NCI-H2171 (cell line): ENCODE measurements at regions not wholly inside any gene's neighbourhood (a gene's known extent, or its start where the extent isn't known, plus 50 kb on each side); places are given as distances from the start of the nearest gene placed in this dataset.

ENCODE experiments used
- DNase-seq: peaks from one replicate; lab custom pipeline; 2025; lab: John Stamatoyannopoulos, UW

DNA sequence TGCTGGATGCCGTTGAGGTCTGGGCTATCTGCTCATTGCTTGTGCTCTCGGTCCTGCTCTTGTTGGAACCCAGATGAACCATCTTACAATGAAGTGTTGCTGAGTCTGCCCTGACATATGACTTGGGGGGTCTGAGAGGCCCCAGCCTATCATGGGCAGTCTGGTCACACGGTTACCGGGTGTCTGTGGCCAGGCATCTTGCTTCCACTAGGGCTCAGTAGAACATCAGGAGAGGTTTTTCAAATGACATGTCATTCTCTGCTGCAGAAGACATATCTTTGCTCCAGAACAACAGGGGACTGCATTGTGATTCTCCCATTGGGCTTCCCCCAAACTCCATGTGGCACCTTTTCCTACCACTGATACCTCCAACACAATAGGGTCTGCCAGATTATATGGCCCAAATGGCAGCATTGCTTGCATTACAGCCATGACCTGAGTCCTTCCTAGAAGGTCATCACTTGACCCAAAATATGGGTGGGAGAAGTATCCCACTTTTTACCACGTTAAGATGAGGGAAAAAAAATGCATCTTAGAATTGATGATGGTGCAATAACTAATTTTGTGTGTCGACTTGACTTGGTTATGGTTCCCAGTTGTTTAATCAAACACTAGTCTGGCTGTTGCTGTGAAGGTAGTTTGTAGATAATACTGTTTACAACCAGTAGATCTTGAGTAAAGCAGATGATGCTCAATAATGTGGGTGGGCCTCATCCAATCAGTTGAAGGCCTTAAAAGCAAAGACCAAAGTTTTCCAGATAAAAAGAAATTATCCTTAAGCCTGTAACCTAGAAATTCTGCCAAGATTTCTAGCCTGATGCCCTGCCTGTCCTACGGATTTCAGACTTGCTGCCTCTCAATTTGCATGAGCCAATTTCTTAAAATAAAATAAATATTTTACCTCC, 241.0 kb downstream of the QKI start:
- DNase-seq: no peak

DNA sequence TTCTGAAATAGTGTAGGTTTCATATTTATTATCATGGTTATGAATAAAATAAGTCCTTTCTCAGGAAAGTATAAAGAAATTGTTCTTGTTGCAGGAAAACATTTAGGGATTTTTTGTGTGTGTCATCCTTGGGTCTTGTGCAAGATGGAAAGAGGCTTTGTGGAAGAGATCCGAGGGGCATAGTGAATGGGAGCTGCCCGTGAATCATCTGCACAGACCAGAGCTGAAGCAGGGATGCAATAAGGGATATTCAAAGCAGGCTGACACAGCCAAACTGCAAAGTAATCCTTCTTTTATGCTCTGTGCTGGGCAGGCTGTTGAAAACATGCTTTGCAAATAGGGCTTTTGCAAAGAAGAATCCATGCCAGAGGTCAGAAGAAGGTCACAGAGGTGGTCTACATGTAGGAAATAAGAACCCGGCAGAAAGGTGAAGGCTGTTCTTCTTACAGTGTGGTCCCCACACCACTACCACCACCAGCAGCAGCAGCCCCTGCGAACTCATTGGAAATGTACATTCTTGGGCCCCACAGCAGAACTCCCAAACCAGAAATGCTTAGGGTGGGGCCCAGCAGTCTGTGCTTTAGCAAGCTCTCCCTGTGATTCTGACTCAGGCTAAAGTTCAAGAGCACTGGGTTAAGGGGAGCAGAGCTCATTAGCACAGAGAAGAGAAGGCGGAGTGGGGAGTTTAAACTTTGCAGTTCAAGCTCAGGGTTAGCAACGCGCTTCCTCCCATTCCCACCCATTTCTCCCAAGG, 237.6 kb downstream of the QKI start:
- no peak for DNase-seq

DNA sequence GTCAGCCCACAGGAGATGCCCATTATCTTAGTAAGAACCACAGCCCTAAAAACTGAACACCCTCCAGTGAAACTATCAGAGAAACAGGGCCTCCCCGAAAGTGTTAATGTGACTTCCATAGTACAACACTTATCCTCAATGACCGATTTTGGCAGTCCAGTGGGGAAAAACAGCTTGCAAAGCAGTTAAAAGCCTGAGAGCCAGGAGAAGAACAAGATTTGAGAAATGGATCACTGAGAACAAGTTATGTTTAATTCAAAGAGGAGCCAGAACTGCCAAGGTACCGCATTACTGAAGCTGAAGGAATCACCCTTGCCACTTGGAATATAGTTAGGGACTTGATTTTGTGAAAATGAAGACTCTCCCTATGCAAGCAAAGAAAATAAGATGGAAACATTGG, 236.9 kb downstream of the QKI start:
- DNase-seq: no peak

- DNase-seq: no peak
Measured at GRCh38 chr6:163648868-163649267, 234.3 kb downstream of the QKI start.

- no peak for DNase-seq
Measured at GRCh38 chr6:163647624-163648023, 233.1 kb downstream of the QKI start.

- no peak for DNase-seq
Measured at GRCh38 chr6:163646866-163647265, 232.3 kb downstream of the QKI start.

DNA sequence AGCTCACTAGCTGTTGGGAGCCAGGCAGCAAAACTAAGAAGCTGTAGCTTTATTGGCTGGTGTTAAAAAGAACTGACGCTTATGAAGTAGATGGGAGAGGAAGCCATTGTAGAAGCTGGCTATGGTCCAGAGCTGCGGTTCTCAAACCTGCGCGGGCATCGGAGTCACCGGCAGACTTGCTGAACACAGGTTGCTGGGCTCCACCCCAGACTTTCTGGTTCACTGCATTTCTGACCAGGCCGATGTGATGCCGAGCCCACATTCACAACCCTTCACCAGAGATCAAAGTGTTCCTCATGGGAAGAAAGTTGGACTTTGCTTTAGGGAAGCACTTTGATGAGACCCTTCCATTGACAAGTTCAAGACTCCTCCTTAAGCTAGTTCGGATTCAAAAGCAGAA, 231.6 kb downstream of the QKI start:
- DNase-seq: no peak

DNA sequence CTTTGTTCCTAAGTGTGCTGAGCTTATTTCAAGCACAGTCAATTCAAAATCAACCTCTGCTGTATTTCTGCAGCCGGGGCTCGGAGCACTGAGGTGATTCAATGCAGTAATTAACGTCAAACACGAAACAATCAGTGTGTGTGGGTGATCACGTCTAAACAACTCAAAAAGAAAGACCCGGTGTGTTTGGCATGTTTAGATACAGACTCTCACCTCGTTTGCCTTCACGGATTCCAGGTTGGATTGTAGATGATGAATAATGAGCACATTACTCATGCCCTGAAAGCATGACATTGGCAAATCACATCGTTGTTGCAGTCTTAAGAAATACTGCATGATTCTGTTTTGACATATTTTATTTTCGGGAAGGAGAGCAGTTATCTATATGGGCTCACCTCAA, 231.0 kb downstream of the QKI start:
- DNase-seq: no peak

GRCh38 chr6:163643866-163644265, 229.3 kb downstream of the QKI start:
- DNase-seq: no peak

DNA sequence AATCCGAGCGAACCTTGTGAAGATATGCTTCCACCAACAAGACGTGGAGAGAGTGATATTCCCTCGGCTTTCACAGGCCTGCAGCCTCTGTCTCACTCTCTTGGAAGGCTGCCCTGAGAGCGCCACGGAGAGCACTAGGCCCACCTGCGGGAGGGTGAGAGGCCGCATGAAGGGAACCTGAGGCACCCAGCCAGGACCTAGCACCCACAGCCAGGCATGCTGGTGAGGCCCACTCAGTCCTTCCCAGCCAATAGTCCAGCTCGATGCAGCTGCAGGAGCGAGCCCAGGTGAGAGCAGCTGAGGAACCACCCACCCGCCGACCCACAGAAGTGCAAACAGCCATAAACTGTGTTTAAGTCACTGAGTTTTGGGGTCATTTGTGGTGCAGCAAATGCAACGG, 227.2 kb downstream of the QKI start:
- DNase-seq: no peak

GRCh38 chr6:163640641-163641040, 226.1 kb downstream of the QKI start:
- DNase-seq: no peak

- DNase-seq: no peak
Measured at GRCh38 chr6:163637524-163637923, 223.0 kb downstream of the QKI start.

- DNase-seq: no peak
Measured at GRCh38 chr6:163635731-163636364, 221.3 kb downstream of the QKI start.

DNA sequence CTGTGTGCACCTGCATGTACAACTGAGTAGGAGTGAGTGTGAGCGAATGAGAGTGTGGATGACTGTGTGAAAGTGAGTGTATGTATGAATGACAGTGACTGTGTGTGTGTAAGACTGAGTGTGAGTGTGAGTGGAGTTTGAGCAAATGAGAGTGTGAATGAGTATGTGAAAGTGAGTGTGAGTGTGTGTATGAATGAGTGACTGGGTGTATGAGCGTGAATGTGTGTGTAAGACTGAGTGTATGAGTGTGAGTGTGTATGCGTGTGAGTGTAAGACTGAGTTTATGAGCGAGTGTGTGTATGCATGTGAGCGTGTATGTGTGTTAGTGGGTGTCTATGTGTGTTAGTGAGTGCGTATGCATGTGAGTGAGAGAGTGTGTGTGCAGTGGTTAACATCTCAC, 220.8 kb downstream of the QKI start:
- no peak for DNase-seq

GRCh38 chr6:163634211-163635171, 220.0 kb downstream of the QKI start:
- DNase-seq: no peak

DNA sequence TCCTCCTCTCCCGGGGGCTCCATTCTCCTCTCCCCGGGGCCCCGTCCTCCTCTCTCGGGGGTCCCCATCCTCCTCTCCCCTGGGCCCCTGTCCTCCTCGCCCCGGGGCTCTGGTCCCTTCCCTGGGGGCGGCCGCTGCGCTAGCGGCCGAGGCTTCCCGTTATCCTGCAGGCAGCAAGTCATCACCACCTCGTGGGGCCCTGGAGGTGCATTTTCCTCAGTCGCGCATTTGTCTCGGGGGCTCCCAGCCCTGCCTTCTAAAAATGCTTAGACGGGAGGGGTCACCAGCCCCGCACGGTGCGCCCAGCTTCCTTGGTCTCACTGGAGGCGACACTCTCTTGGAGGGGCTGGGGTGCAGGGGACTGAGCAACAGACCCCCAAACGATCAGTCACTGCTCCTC, 216.5 kb downstream of the QKI start:
- DNase-seq: no peak

- no peak for DNase-seq
Measured at GRCh38 chr6:163630572-163630971, 216.1 kb downstream of the QKI start.

DNA sequence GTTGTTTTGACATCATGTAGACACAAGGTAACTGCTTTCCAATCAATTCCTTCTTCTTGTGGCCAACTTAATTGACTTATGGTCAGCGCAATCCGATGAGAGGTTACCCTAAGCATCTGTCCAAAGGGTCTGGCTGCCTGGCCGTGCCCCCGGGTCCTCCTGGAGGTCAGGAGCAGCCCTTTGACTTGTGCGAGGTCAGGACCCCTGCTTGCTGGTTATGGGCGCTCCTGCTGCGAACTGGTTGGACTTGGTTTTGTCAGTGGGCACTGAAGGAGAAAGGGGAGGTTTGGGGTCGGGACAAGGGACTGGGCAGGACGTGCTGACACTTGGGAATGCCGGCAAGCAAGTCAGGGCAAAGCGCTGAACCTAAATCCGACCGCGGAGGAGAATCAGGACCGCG, 215.6 kb downstream of the QKI start:
- no peak for DNase-seq
